ENCODE measurements at regions not wholly inside any gene's neighbourhood (a gene's known extent, or its start where the extent isn't known, plus 50 kb on each side); places are given as distances from the start of the nearest gene placed in this dataset.

DNA sequence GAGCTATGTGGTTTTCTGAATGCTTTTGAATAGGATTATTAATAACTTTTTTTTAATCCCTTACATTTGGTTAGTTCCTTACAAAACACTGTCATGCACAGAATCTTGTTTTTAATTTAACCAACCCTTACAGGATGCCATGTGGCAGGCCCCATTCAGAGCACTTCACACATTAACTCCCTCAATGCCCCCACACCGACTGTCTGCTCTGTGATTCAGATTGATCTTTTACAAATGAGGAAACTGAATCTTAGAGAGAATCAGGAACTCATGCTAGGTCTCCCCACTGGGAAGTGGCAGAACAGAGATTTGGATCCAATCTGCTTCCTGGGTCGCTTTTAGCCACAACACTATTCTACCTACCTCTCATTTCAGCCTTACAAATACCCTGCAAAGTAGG lies 195.8 kb upstream of the NPVF start:
- TF ChIP-seq POLR2AphosphoS5 (IDR thresholded peaks at IDR 0.05), result no peak
- TF ChIP-seq CTCF (IDR thresholded peaks at IDR 0.05), result no peak
- no peak for TF ChIP-seq POLR2A (IDR thresholded peaks at IDR 0.05)
- TF ChIP-seq EP300 (IDR thresholded peaks at IDR 0.05), result no peak

Measured in gastroesophageal sphincter (tissue), 3 donors.